Right lobe of liver (tissue), 6 donors: ENCODE measurements at regions not wholly inside any gene's neighbourhood (a gene's known extent, or its start where the extent isn't known, plus 50 kb on each side); places are given as distances from the start of the nearest gene placed in this dataset.

Experiments used
- ATAC-seq, 4 donors: fragments of 200-7000 bp; cut with Tn5 transposase; one replicate each; pipeline ENCODE4 v1.9.1; 2020; ENCODE audit warnings: mild to moderate bottlenecking in 4 of 4, moderate library complexity in 4 of 4
- DNase-seq, 3 donors: peaks; one replicate each; pipeline ENCODE4 v3.0.0-alpha.2; 2020
- H3K27ac ChIP-seq, 3 donors: fragments of 200-600 bp; one replicate each; pipeline ENCODE4 v1.8.0; 2022
- H3K27me3 ChIP-seq, 2 donors: fragments of 200-600 bp; one replicate each; pipeline ENCODE4 v1.8.0; 2022
- H3K36me3 ChIP-seq, 4 donors: fragments of 200-600 bp; sonication (generic) in 1 of 4; one replicate each; pipeline versions ENCODE4 v1.5.1 to v1.8.0; 2017 to 2022; ENCODE audit warnings: control low read depth in 1 of 4
- H3K4me1 ChIP-seq, 4 donors: fragments of 200-600 bp; sonication (generic) in 1 of 4; one replicate each; pipeline versions ENCODE4 v1.5.1 to v1.8.0; 2017 to 2022; ENCODE audit warnings: control low read depth in 1 of 4
- H3K4me3 ChIP-seq, 3 donors: fragments of 200-600 bp; one replicate each; pipeline ENCODE4 v1.8.0; 2022
- H3K9me3 ChIP-seq, 4 donors: fragments of 200-600 bp; sonication (generic) in 1 of 4; one replicate each; pipeline versions ENCODE4 v1.5.1 to v1.8.0; 2017 to 2022; ENCODE audit warnings: control low read depth in 1 of 4
- POLR2A ChIP-seq: fragments of 450-650 bp; IDR thresholded peaks from one replicate; pipeline ENCODE4 v1.6.1; 2017; ENCODE audit warnings: antibody characterized with exemption, mild to moderate bottlenecking
- WGBS: methylation state at CpG from one replicate; pipeline ENCODE4 v1.1.6; 2018; ENCODE audit warnings: low coverage, low lambda C conversion rate; ENCODE audit not compliant: insufficient coverage; ENCODE audit errors: missing lambda C conversion rate; 5-methylcytosine and 5-hydroxymethylcytosine counted together
- intact Hi-C, 2 donors: fragments of 100-400 bp; cut with DNase I; formaldehyde crosslinking; loops; one replicate each; pipeline versions ENCODE4 v1.11.2 to v1.14.1; 2022
- TF ChIP-seq, protein P1 (sequence below), 4 donors: fragments of 200-600 bp in 3 of 4; fragments of 450-650 bp in 1 of 4; IDR thresholded peaks; one replicate each; pipeline versions ENCODE4 v1.5.1 to v1.8.0; 2016 to 2022; ENCODE audit warnings: antibody characterized with exemption in 4 of 4, mild to moderate bottlenecking in 2 of 4
- donor health status: DM: no; HTN: yes; CAD: no.
- donor health status: DM: no; HTN: no; CAD: no.
- donor health status: DM: no; HTN: no; CAD: no.
- donor health status: DM: no; HTN: yes; CAD: no.
- donor health status: DM: no; HTN: yes; CAD: no.

- intact Hi-C loops: no loop called here
- no peak for DNase-seq
- no peaks in the 10 kb centered on the region for H3K36me3 ChIP-seq
- no peak overlapping the region for H3K27ac ChIP-seq
- H3K9me3 ChIP-seq: no peaks in the 10 kb centered on the region
- WGBS: 1% methylated on average over 6 of the region's 6 CpGs
- H3K27me3 ChIP-seq: no peaks in the 10 kb centered on the region
- TF ChIP-seq, protein P1, sequence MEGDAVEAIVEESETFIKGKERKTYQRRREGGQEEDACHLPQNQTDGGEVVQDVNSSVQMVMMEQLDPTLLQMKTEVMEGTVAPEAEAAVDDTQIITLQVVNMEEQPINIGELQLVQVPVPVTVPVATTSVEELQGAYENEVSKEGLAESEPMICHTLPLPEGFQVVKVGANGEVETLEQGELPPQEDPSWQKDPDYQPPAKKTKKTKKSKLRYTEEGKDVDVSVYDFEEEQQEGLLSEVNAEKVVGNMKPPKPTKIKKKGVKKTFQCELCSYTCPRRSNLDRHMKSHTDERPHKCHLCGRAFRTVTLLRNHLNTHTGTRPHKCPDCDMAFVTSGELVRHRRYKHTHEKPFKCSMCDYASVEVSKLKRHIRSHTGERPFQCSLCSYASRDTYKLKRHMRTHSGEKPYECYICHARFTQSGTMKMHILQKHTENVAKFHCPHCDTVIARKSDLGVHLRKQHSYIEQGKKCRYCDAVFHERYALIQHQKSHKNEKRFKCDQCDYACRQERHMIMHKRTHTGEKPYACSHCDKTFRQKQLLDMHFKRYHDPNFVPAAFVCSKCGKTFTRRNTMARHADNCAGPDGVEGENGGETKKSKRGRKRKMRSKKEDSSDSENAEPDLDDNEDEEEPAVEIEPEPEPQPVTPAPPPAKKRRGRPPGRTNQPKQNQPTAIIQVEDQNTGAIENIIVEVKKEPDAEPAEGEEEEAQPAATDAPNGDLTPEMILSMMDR (IDR thresholded peaks at IDR 0.05): peak; percentile 21 to 70 (median 64)
- TF ChIP-seq POLR2A: no peak
- peak in 3 of 4 donors; percentile 62 to 68 (median 65) for ATAC-seq
- H3K4me1 ChIP-seq: no peaks in the 10 kb centered on the region
- no peak overlapping the region for H3K4me3 ChIP-seq
Observed at GRCh38 chr20:22312744-22313346, 271.5 kb downstream of the FOXA2 start.

DNA sequence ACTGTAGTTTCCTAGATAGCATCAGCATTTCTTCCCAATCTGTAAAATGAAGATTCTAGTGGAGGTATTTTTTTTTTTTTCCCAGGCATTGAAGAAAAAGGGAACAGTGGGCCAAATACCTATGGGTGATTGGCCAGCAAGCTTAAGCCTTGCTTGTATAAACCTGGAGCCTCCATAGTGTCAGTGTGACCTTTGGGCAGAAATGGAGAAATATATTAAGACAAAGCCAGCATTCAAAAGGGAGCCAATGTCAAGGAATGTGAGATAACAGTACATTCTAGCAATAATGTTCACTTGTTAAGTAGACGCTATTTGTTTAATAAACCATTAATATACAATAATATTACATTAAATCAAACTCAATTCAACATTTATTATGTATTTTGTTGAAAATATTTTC, 275.4 kb downstream of the FOXA2 start:
- intact Hi-C loops: no loop called here
- Histone ChIP-seq H3K27me3 (no peaks in the 10 kb centered on the region), H3K9me3 (no peaks in the 10 kb centered on the region), H3K4me1 (no peaks in the 10 kb centered on the region), H3K27ac (no peak overlapping the region), H3K36me3 (no peaks in the 10 kb centered on the region), H3K4me3 (no peak overlapping the region)
- no peak for ATAC-seq
- TF ChIP-seq POLR2A: no peak
- TF ChIP-seq, protein P1 (IDR thresholded peaks at IDR 0.05): no peak
- WGBS: 50% methylated on average over 1 of the region's 1 CpG
- no peak for DNase-seq

DNA sequence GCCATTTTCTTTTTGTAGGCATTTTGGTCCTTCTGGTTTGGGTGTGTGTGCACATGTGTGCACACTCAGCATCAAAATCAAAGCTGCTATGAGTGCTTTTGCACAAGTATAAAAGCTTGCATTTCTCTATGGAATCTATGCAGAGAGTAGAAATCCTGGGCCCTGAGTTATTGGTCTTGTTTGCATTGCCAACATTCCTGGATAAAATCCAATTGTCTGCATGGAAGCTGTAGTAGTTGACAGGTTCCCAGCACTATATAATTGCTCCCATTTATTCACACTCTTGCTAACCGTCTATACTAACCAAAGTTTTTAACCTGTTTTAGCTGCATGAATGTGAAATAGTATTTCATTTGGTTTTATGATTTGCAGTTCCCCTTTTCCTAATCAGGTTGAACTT, 277.0 kb downstream of the FOXA2 start:
- H3K36me3 ChIP-seq: no peaks in the 10 kb centered on the region
- H3K9me3 ChIP-seq: no peaks in the 10 kb centered on the region
- H3K4me3 ChIP-seq: no peak overlapping the region
- intact Hi-C loops: no loop called here
- ATAC-seq (no peak), DNase-seq (no peak)
- no peak overlapping the region for H3K27ac ChIP-seq
- TF ChIP-seq POLR2A: no peak
- TF ChIP-seq, protein P1 (IDR thresholded peaks at IDR 0.05): no peak
- no peaks in the 10 kb centered on the region for H3K4me1 ChIP-seq
- WGBS: 38% methylated on average over 1 of the region's 1 CpG
- H3K27me3 ChIP-seq: no peaks in the 10 kb centered on the region

DNA sequence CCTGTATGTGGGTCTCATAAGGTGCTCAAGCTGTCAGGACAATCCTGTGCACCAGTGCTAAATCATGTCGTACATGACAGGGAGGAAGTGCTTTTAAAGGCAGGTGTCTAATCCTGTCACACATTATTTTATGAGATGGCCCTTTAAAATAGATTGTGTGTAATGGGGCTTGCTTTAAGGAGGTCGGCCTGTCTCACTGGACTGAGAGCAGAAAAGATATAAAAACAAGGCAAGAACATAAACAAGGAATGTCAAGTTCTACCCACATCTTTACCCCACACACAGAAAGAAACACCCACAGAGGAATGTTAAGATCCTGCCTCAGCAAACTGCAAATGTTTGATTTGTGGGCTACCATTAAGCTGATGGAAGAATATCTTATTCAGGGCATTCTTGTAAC, 279.0 kb downstream of the FOXA2 start:
- no peak for DNase-seq
- no peaks in the 10 kb centered on the region for H3K36me3 ChIP-seq
- H3K27me3 ChIP-seq: no peaks in the 10 kb centered on the region
- no peak overlapping the region for H3K27ac ChIP-seq
- no peak for ATAC-seq
- no peaks in the 10 kb centered on the region for H3K9me3 ChIP-seq
- TF ChIP-seq, protein P1 (IDR thresholded peaks at IDR 0.05): no peak
- TF ChIP-seq POLR2A: no peak
- 50% methylated on average over 1 of the region's 2 CpGs for WGBS
- intact Hi-C loops: no loop called here
- no peaks in the 10 kb centered on the region for H3K4me1 ChIP-seq
- H3K4me3 ChIP-seq: no peak overlapping the region

GRCh38 chr20:22303523-22303922, 280.8 kb downstream of the FOXA2 start:
- Histone ChIP-seq H3K36me3 (no peaks in the 10 kb centered on the region), H3K9me3 (no peaks in the 10 kb centered on the region), H3K4me3 (no peak overlapping the region), H3K4me1 (no peaks in the 10 kb centered on the region), H3K27me3 (no peaks in the 10 kb centered on the region), H3K27ac (no peak overlapping the region)
- 14% methylated on average over 3 of the region's 3 CpGs for WGBS
- no peak for DNase-seq
- peak in 2 of 4 donors; percentile 17 for ATAC-seq
- no peak for TF ChIP-seq POLR2A
- TF ChIP-seq, protein P1 (IDR thresholded peaks at IDR 0.05): peak in 3 of 4 donors; percentile 10 to 25 (median 20)
- intact Hi-C loops: no loop called here
